Endodermal cell (in vitro differentiated cells): ENCODE measurements at regions not wholly inside any gene's neighbourhood (a gene's known extent, or its start where the extent isn't known, plus 50 kb on each side); places are given as distances from the start of the nearest gene placed in this dataset.

ENCODE experiments used
- DNase-seq: peaks from one replicate; pipeline ENCODE4 v3.0.0-alpha.2; 2017
- H3K27ac ChIP-seq: 2 replicates; pipeline ENCODE4 v1.5.1; 2013; ENCODE audit warnings: mild to moderate bottlenecking, low read depth, low read length, moderate library complexity
- H3K27me3 ChIP-seq: 2 replicates; pipeline ENCODE4 v1.6.1; 2013; ENCODE audit warnings: mild to moderate bottlenecking, low read length, moderate library complexity; ENCODE audit not compliant: insufficient read depth, control insufficient read depth, poor library complexity, severe bottlenecking
- H3K36me3 ChIP-seq: 2 replicates; pipeline ENCODE4 v1.7.0; 2013; ENCODE audit warnings: mild to moderate bottlenecking, low read length, moderate library complexity; ENCODE audit not compliant: control insufficient read depth, insufficient read depth
- H3K4me1 ChIP-seq: one replicate; pipeline ENCODE4 v1.7.0; 2013; ENCODE audit warnings: low read length; ENCODE audit not compliant: control insufficient read depth, insufficient read depth
- H3K4me3 ChIP-seq: 2 replicates; pipeline ENCODE4 v1.5.1; 2013; ENCODE audit warnings: mild to moderate bottlenecking, low read length, moderate library complexity
- H3K9ac ChIP-seq: 2 replicates; pipeline ENCODE4 v1.6.1; 2013; ENCODE audit warnings: mild to moderate bottlenecking, low read length, moderate library complexity; ENCODE audit not compliant: poor library complexity, severe bottlenecking; ENCODE audit errors: extremely low read depth
- H3K9me3 ChIP-seq: 2 replicates; pipeline ENCODE4 v1.6.1; 2013; ENCODE audit warnings: mild to moderate bottlenecking, low read length, moderate library complexity; ENCODE audit not compliant: control insufficient read depth
- H3K27ac Mint-ChIP-seq: 2 replicates; pipeline ENCODE4 v1.8.0; 2020; ENCODE audit warnings: mixed read lengths
- H3K27me3 Mint-ChIP-seq: 2 replicates; pipeline ENCODE4 v1.8.0; 2021; ENCODE audit warnings: mild to moderate bottlenecking, mixed read lengths; ENCODE audit not compliant: insufficient read depth
- H3K36me3 Mint-ChIP-seq: 2 replicates; pipeline ENCODE4 v1.8.0; 2020; ENCODE audit warnings: low read depth, mixed read lengths
- H3K4me1 Mint-ChIP-seq: 2 replicates; pipeline ENCODE4 v1.8.0; 2020; ENCODE audit warnings: mixed read lengths
- H3K4me3 Mint-ChIP-seq: 2 replicates; pipeline ENCODE4 v1.8.0; 2020; ENCODE audit warnings: mild to moderate bottlenecking, moderate library complexity, mixed read lengths
- H3K9me3 Mint-ChIP-seq: 2 replicates; pipeline ENCODE4 v1.8.0; 2020; ENCODE audit warnings: mild to moderate bottlenecking, mixed read lengths
- CTCF ChIP-seq: fragments of 200-600 bp; sonication (generic); conservative IDR thresholded peaks from 2 replicates; pipeline ENCODE4 v1.5.0; 2021; ENCODE audit warnings: antibody characterized with exemption, mild to moderate bottlenecking
- whole genome bisulfite sequencing, 2 experiments: methylation state at CpG; one replicate each; pipeline versions ENCODE4 v1.1.5 to v1.1.7; 2013; ENCODE audit warnings: missing lambda C conversion rate in 2 of 2, mixed read lengths in 1 of 2; ENCODE audit not compliant: insufficient coverage in 1 of 2, insufficient read length in 1 of 2; 5-methylcytosine and 5-hydroxymethylcytosine counted together

- WGBS, 2 experiments = 90 to 100% methylated on average over 2 to 4 of the region's 4 CpGs
- Mint-ChIP-seq H3K27ac (no peak overlapping the region), H3K36me3 (no peaks in the 10 kb centered on the region), H3K4me1 (peaks cover 7% of the 10 kb centered on the region), H3K4me3 (no peak overlapping the region), H3K27me3 (no peaks in the 10 kb centered on the region), H3K9me3 (no peaks in the 10 kb centered on the region)
- no peak for TF ChIP-seq CTCF
- no peaks in the 10 kb centered on the region for H3K4me1 ChIP-seq
- no peak overlapping the region for H3K9ac ChIP-seq
- H3K4me3 ChIP-seq = no peak overlapping the region
- H3K36me3 ChIP-seq = no peaks in the 10 kb centered on the region
- H3K9me3 ChIP-seq = no peaks in the 10 kb centered on the region
- no peak for DNase-seq
- no peaks in the 10 kb centered on the region for H3K27me3 ChIP-seq
- no peak overlapping the region for H3K27ac ChIP-seq
Measured at GRCh38 chr2:215843579-215843978, 169.8 kb downstream of the MREG start.

GRCh38 chr2:215841175-215841816 lies 172.1 kb downstream of the MREG start:
- no peaks in the 10 kb centered on the region for H3K27me3 ChIP-seq
- Mint-ChIP-seq H3K4me3 (no peak overlapping the region), H3K27ac (no peak overlapping the region), H3K4me1 (peaks cover 12% of the 10 kb centered on the region), H3K36me3 (no peaks in the 10 kb centered on the region), H3K9me3 (no peaks in the 10 kb centered on the region), H3K27me3 (no peaks in the 10 kb centered on the region)
- no peak for DNase-seq
- no peaks in the 10 kb centered on the region for H3K36me3 ChIP-seq
- no peaks in the 10 kb centered on the region for H3K9me3 ChIP-seq
- TF ChIP-seq CTCF = no peak
- no peak overlapping the region for H3K27ac ChIP-seq
- H3K4me1 ChIP-seq = peaks cover 3% of the 10 kb centered on the region
- no peak overlapping the region for H3K4me3 ChIP-seq
- 67 to 88% methylated on average over 4 to 5 of the region's 5 CpGs for WGBS, 2 experiments
- H3K9ac ChIP-seq = no peak overlapping the region

- H3K27ac ChIP-seq = no peak overlapping the region
- H3K36me3 Mint-ChIP-seq = no peaks in the 10 kb centered on the region
- peak; percentile 62 for TF ChIP-seq CTCF
- no peak overlapping the region for H3K27ac Mint-ChIP-seq
- no peaks in the 10 kb centered on the region for H3K36me3 ChIP-seq
- H3K4me1 Mint-ChIP-seq = peaks cover 21% of the 10 kb centered on the region
- H3K4me1 ChIP-seq = peaks cover 6% of the 10 kb centered on the region
- no peaks in the 10 kb centered on the region for H3K9me3 Mint-ChIP-seq
- no peak overlapping the region for H3K4me3 ChIP-seq
- peak; percentile 69 for DNase-seq
- H3K9ac ChIP-seq = no peak overlapping the region
- no peaks in the 10 kb centered on the region for H3K27me3 ChIP-seq
- H3K9me3 ChIP-seq = no peaks in the 10 kb centered on the region
- H3K4me3 Mint-ChIP-seq = no peak overlapping the region
- WGBS, 2 experiments = 90 to 92% methylated on average over 2 to 4 of the region's 4 CpGs
- H3K27me3 Mint-ChIP-seq = no peaks in the 10 kb centered on the region
Measured at GRCh38 chr2:215839816-215840215, 173.5 kb downstream of the MREG start.
